DMS153 (cell line): ENCODE measurements at regions not wholly inside any gene's neighbourhood (a gene's known extent, or its start where the extent isn't known, plus 50 kb on each side); places are given as distances from the start of the nearest gene placed in this dataset.
"Not testable (repeated sequence)": the region's sequence is repeated elsewhere in the genome, so short reads cannot be mapped to it uniquely, and the experiment has no call there.

ENCODE experiments used
- DNase-seq: peaks from one replicate; lab custom pipeline; 2025; lab: John Stamatoyannopoulos, UW

DNA sequence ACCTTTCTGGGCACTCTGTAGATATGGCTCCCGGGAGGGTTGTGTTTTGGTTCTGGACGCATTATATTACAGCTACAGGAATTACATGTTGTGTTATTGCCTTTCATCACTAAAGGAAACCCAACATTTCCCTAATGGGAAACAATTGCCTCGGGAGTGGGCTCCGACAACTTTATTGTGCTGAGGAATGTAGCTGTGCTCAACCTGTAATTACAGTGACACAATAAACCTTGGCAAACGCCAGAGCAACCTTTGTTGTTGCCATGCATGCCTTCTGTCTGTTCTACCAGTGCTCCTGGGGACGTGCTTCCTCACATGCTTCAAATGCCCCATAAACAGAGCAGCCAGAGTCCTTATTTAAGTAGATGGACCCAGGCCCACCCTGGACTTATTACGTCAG lies 182.4 kb downstream of the DIRAS2 start:
- no peak for DNase-seq

DNA sequence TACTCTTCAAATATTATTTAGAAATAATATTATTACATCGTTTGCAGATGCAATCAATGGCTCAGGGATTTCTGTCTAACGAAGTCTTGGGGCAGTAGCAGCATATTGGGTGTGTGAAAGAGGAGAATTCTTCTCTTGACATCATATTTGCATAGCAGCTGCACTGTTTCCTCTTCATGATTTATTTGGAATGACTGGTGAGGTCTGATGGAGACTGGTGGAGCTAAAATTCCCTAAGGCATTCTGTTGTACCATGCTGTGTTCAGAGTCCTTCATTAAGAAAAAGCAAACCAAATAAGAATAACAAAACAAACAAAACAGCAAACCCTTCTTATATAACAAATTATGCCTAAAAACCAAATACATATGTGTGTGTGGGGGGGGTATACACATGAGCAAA lies 177.6 kb downstream of the DIRAS2 start:
- peak; percentile 83 for DNase-seq

DNA sequence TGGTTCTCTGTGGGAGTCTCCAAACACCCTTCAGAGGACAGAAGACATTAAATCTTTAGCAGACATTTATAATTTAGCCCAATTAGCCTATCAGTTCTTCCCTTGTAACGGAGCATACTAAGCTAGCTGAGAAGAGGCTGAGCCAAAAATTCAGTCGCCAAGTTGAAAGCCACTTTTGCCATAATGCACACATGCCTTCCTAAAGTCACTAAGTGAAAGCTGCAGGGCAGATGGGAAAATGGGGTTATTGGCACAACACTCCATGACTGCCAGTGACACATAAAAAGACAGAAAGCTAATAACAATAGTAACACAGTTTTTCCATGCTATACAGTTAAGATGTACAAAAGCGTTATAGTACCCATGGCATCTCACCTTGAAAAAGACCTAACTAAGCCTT lies 176.2 kb downstream of the DIRAS2 start:
- no peak for DNase-seq

DNA sequence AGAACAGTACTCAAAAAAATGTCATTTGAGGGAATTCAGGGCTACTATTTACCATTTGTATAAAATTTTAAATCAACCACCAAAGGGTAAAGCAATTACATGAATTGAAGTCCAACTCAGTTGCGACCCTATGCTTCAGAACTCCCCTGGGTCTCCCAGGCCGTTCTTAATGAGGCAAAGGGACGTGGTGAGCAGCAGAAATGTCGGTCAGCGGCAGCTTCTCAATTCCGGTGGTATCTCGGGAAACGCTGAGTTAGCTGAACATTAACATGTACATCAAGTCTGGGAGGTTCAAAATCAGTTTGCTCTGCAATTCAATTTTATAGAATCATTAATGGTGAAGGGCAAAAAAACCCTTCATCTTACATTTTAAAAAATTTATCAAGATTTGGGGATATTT lies 173.2 kb downstream of the DIRAS2 start:
- no peak for DNase-seq

DNA sequence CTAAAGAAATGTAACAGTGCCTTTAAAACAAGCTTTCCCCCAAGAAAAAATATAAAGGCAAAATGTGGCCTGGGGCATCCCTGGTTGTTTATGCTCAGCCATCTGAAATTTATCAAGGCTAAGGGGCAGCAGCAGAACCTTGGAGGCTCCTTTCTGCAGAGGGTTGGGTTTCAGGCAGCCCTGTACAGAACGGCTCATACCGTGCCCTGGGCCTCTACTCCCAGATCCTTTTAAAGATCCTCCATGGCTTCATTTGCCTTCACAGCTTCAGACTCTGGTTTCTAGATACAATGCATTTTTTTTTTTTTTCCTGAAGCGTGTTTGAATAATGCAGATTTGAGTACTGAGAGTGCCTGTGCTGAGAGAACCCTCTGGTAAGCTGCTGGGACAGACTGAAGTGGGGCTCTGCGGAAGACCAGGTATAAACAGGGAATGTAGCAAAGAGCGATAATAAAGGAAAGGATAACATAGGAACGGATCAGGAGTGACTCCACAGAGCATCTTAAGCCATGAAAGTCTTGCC lies 172.7 kb downstream of the DIRAS2 start:
- DNase-seq: no peak

DNA sequence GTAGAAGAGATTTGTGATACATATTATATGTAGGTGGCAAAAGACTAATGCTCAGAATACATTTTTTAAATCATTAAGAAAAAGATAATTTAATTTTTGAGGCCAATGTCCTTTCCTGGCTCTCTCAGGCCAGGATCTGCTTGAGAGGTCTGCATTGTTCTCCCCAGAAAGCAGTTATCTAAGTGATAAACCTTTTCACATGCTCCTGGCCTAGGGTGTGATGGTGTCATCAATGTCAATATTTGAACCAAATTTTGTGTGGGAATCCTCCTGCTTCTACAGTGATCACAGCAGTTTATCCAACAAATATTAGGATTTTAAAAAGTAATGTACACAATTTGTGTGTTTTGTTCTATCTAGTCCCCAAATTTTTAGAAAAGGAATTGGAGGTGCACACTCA lies 166.6 kb downstream of the DIRAS2 start:
- DNase-seq: no peak

DNA sequence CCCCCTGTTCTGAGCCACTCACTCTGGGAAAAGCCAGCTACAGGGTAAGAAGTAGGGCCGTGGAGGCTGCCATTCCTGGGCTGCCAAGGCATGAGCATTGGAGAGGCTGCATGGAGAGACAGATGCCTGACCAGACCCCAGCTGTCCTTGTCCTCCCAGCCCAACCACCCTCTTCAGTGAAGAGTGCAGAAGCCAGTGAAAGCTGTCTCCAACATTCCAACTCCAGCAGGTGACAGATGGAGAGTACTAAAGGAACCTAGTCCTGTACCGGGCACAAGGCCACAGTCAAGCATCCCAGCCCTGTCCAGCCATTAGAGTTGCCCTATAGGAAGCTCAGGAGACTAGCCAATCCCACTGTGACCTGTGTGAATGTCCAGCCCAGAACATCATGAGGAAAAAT lies 165.1 kb downstream of the DIRAS2 start:
- DNase-seq: no peak

DNA sequence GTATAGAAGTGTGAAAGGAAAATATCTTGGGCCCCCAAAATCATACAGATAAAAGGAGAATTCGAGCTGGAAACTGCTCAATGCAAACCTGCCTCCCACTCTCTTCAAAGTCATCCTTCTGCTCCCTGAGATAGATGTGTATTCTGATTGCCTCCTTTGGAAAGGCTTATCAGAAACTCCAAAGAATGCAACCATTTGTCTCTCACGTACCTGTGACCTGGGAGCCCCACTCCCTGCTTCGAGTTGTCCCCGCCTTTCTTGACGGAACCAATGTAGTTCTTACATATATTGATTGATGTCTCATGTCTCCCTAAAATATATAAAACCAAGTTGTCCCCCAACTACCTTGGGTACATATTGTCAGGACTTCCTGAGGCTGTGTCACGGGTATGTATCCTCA lies 163.8 kb downstream of the DIRAS2 start:
- DNase-seq: no peak

DNA sequence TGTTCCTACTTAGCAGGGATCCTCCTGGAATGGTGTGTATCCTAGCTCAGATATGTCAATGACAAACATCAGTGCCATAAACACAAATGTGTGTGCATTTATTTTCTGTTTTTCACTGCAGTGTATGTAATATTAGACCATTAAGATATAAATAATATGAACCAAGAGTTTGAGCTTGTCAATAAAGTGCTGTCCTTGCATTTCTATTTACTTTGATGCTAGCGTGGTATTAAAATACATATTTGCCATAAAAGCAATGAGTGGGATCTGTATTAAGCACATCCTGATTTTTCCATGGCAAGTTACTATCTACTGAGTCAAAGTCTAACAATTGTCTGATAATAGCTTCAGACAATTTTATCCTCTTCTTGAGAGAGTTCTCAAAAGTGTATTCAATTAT lies 157.6 kb downstream of the DIRAS2 start:
- DNase-seq: no peak

DNA sequence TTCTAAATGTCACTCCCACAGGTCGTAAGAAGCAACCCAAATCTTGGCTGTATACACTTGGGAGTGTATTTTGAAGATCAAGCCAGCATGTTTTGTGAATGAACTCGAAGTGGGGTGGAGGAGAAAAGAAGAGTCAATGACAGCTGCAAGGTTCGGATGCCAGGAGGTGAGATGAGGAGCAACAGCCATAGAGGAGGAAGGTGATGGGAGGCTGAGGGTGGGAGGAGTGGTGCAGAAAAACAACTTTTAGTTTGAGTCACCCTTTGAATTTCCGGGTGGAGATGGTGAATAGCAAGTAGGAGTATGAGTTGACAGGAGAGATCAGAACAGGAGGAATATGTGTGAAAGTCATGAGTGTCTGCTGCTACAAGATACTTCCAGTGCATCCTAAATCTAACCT lies 153.6 kb downstream of the DIRAS2 start:
- no peak for DNase-seq

DNA sequence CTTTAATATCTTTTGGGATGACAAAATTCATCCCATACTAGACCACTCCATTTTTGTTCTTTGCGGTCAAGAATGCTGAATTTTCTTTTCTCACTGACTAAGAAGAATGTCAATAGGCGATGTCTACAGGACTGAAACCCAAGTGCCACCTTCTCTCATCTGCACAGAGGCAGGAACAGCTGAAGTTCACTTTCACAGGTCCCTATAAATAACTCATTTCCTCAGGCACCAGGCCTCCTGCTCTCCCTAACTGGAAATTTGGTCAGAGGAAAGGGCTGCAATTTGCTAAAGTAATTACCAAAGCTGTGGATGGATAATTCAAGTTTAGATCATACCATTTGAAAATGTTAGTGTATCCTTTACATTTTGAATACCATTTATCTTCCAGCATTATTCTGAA lies 142.9 kb downstream of the DIRAS2 start:
- no peak for DNase-seq

DNA sequence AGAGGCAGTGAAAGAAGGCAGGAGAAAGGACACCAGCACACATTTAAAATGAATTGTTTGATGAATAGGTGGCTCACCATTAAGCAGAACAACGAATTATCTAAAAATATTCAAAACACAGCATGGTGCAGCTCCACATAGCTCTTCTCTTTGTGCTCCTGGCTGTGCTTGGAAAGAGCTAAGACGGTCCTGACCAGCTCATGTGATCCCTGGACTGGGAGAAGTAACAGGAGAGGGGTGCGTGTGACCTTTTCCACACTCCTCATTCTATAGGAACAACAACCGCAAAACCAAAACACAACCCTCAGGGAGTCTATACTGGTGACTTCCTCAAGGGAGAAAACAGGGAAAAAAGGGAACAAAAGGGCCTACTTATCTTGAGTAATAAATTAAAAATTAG lies 140.5 kb downstream of the DIRAS2 start:
- DNase-seq: no peak

DNA sequence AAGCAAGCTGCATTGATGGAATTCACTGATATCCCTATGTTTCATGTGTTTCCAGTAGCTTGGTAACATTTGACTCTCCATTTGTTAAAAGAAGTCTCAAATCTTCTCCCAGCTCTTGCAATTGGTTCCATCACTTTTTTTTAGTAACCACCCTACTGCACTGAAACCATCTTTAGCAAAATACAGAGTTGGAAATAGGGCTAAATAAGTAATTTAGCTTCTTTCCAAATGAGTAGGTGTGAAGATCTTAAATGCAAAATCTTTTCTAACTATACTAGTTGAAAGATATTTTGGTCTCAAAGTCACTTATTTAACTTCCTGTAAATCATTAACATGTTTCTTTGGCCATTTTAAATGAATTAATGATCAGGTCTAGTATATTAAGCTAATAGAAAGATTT lies 138.1 kb downstream of the DIRAS2 start:
- no peak for DNase-seq

DNA sequence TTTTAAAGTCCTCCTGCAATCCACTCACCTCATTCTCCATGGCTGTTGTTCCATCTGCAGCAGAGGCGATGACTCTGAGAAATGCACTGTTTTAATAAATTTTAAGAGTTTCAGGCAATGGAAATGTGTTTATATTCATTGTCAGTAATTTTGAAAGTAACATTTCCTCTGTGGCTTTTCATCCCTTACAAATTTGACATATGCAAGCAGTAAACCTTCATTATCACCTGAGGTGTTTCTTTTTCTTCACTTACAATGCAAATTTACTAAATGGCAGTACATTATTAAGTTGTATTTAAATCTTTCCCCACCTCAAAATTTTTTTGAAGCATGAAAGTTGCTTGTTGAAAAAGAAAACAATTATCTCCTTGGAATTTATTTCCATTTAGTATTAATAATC lies 136.9 kb downstream of the DIRAS2 start:
- DNase-seq: no peak

DNA sequence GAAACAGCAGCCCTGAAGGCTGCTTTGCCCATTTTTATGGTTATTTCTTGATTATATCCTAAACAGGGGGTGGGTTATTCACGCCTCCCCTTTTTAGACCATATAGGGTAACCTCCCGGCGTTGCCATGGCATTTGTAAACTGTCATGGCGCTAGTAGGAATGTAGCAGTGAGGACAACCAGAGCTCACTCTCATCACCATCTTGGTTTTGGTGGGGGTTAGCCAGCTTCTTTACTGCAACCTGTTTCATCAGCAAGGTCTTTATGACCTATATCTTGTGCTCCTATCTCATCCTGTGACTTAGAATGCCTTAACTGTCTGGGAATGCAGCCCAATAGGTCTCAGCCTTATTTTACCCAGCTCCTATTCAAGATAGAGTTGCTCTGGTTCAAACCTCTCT lies 136.2 kb downstream of the DIRAS2 start:
- not testable (repeated sequence) for DNase-seq

DNA sequence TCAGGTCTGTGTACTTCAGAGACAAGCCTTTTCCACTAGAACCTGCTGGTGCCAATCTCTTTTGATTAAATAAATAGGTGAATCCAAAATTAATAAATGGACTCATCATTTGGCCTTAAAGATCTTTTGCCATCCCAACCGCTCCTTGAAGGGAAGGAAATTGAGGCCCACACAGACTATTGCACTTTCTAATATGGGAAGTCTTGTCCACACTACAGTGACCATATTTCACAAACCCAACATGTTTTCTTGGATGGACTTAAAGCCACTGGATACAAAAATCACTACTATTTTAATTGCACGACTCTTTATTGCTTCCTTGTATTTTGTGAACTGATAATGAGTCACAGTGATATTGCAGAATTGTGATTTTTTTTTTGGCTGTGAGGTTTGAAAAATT lies 135.0 kb downstream of the DIRAS2 start:
- no peak for DNase-seq

DNA sequence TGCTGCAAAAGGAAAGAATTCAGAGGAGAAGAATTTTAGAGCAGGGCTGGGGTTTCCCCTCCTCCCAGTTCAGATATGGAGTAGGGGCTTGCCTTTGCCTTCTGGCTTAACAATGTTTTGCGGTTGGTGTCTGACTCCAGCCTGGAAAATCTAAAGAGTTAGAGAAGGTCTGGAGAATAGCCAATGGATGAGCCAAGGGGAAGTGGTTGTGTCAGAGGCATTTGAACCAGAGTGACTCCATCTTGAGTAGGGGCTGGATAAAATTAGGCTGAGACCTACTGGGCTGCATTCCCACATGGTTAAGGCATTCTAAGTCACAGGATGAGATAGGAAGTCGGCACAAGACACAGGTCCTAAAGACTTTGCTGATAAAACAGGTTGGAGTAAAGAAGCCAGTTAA lies 133.7 kb downstream of the DIRAS2 start:
- DNase-seq: no peak

DNA sequence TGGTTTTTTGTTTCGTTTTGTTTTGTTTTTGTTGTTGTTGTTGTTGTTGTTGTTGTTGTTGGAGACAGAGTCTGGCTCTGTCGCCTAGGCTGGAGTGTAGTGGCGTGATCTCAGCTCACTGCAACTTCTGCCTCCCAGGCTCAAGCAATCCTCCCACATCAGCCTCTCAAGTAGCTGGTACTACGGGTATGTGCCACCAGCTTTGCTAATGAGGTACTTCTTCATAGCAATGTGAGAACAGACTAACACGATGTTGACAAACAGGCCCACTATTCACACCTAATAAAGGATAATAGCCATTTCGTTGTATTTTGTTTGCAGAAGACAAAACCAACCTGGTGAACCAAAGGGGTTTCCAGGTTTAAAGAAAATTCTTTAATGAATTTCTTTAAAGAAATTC lies 130.9 kb downstream of the DIRAS2 start:
- DNase-seq: no peak

DNA sequence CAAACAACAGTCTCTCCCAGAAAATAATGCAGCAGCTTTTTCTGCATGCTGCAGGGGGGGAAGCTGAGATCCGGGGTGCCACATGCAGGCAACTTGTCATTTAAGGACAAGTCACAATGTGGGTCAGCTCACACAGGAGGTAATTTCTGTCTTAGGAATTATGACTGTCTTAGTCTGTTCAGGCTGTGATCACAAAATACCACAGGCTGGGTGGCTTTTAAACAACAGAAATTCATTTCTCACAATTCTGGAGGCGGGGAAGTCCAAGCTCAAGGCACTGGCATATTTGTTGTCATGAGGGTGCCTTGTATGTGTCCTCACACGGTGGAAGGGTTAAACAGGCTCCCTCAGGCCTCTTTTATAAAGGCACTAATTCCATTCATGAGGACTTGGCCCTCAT lies 127.7 kb downstream of the DIRAS2 start:
- DNase-seq: no peak

DNA sequence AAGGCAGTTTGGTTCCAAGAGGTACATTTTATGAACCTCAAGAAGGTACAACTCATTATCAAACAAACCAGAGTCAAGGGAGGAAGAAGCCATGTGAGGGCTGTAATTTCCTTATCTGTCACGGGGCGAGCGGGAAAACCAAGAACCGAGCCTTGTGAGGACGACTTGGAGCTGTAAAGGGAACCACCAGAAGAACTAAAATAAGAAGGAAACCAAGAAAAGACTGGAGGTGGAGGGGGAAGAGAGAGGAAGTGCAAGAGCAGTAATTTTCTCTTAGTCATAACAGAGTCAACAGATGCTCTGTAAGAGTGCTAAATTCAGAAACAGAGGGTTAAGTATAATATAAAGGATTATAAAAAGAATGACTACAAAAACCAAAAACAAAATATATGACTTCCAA lies 127.1 kb downstream of the DIRAS2 start:
- no peak for DNase-seq

DNA sequence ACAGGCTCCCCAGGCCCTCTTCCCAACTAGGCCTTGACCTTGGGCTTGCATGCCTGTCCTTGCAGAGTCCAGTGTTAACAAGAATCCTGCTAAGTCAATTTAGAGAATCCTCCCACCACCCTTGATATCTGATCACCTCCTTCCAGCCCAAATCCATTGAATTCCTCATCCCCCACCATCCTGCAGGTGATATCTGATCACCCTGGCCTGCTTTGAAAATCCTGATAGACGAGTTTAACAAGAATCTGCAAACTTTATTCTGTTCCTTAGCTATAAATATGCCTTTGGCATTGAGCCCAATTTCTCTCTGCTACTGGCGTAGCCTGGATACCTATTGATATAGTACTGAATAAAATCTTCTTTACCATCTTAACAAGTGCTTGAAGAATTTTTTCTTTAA lies 125.5 kb downstream of the DIRAS2 start:
- DNase-seq: no peak

DNA sequence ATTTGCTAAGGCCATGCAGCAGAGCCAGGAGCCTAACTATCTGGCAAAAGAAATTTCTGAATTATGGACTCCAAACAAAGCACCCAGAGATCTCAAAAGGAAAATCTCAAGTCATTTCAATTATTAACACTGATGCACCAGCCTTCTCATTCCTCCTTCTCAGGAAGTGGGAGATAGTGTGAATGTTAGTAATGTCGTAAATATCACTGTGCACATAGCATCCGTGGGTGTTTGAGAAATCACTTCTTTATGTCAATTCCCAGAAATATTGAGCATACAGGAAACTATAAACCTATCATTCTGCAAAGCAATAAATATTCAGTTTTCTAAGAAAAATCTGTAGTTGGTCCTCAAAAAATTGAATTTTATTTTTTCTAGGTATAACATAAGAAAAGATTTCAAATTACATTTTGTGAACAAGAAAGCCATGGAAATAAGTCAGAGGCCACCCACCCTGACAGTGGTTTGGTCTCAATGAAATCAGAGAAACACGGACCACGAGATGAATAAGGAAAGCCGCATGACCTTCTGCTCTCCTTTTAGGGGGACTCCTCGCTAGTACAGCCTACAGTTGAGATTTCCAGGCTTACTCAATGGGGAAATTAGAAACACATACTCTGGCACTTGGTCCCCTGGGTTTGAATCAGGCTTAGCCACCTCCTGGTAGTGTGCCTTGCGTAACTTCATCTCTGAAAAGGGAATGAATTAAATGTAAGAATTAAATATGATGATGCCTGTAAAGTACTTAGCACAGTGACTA lies 120.6 kb downstream of the DIRAS2 start:
- no peak for DNase-seq

DNA sequence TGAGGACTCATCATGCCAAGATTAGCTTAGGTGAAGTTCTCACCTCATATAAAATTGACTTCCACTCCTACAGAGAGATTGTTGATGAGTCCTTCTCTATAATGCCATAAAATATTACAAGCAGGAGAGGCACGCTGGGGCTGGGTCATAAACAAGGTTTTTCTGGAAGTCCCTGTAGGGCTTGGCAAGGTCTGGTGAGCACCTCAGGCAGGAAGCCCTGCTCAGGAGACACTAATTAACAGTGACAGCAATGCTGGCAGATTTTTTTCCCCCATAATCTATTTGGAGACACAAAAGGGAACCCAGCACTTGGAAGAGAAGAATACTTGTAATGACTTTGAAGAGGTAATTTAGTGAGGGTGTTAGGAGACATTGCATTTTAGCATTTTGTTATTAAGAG lies 118.7 kb downstream of the DIRAS2 start:
- DNase-seq: no peak

DNA sequence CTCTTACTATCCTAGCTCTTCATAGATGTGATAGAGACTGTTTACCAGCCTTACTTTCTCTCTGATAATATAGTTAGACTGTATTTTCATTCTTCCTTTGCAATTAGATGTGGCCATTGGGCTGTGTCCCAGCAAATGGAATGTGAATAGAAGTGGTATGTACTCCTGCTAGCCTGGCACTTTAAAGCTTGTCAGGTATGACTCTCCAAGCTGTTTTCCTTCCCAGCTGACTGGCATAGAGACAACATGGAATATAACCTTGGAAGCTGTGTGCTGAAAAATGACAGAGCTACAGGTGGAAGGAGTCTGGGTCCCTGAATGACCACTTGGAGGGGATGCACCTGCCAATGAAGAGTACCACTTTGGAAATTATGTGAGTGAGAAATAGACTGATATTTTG lies 116.2 kb downstream of the DIRAS2 start:
- no peak for DNase-seq
